Colonic mucosa (tissue), 4 donors: ENCODE measurements at regions not wholly inside any gene's neighbourhood (a gene's known extent, or its start where the extent isn't known, plus 50 kb on each side); places are given as distances from the start of the nearest gene placed in this dataset.
A peak's percentile ranks its signal among the peaks of the same experiment; 100 is the strongest.

Experiments
- DNase-seq: peaks from one replicate; pipeline ENCODE4 v3.0.0-alpha.2; 2020
- H3K27ac ChIP-seq: fragments of 200-600 bp; one replicate; pipeline ENCODE4 v1.8.0; 2021
- H3K27me3 ChIP-seq: fragments of 200-600 bp; one replicate; pipeline ENCODE4 v1.8.0; 2021
- H3K36me3 ChIP-seq: fragments of 200-600 bp; one replicate; pipeline ENCODE4 v1.8.0; 2021
- H3K4me1 ChIP-seq: fragments of 200-600 bp; one replicate; pipeline ENCODE4 v1.8.0; 2021; ENCODE audit warnings: mild to moderate bottlenecking
- H3K4me3 ChIP-seq: fragments of 200-600 bp; one replicate; pipeline ENCODE4 v1.8.0; 2021
- H3K9ac ChIP-seq, 2 donors: one replicate each; pipeline ENCODE4 v1.7.0; 2013; ENCODE audit warnings: control low read depth in 2 of 2, low read depth in 2 of 2, low read length in 2 of 2
- H3K9me3 ChIP-seq: fragments of 200-600 bp; one replicate; pipeline ENCODE4 v1.8.0; 2021
- intact Hi-C: fragments of 100-400 bp; cut with DNase I; formaldehyde crosslinking; loops from one replicate; pipeline ENCODE4 v1.14.1; 2022
- TF ChIP-seq, protein P1 (sequence below): fragments of 200-600 bp; IDR thresholded peaks from one replicate; pipeline ENCODE4 v1.8.0; 2022; ENCODE audit warnings: antibody characterized with exemption, mild to moderate bottlenecking
- donor health status: healthy.
- donor health status: DM: no; HTN: no; CAD: no.
- donor health status: DM: no; HTN: no; CAD: no.

DNA sequence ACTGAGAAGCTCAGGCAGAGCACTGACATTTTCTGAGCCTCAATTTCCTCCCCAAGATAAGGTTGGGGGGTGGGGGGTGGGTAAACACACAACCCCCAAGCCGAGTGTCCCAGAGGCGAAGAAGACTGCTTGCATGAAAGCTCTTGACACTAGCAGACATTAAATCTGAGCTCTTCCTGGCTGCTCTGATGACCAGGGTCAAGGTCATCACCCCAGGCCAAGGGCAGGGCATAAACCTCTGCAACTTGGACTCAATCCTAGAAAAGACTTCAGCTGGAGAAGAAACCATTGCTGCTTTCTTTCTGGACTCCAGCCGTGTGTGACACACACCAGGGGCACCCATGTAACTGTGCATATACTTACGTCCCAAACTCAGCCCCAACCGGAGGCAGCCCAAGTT lies 109.0 kb downstream of the BANF2 start:
- Histone ChIP-seq H3K27ac (peak overlapping the region; percentile 17), H3K4me1 (peaks cover 5% of the 10 kb centered on the region)
- intact Hi-C loops = no loop called here

DNA sequence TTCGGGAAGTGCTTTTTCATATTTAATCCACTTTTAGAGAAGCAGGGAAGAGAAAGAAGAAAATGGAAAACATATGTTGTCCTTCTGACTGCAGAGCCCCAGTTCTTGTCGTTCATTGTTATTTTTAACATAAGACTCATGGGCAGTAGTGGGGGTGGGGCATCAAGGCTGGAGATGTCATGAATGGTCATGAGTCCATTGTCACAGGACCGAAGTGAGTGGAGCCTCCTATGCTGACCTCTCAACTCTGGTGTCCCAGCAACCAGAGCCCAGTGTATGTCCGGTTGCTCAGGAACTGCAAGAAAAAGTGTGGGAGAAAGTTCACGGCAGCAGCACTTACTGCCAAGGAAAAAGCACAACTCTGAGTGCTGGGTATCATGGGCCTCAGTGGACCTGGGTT lies 108.6 kb downstream of the BANF2 start:
- peak; percentile 52 for DNase-seq
- peaks cover 5% of the 10 kb centered on the region for H3K4me1 ChIP-seq
- H3K27me3 ChIP-seq = no peaks in the 10 kb centered on the region
- intact Hi-C loops = no loop called here
- H3K9me3 ChIP-seq = no peaks in the 10 kb centered on the region
- H3K36me3 ChIP-seq = no peaks in the 10 kb centered on the region
- H3K4me3 ChIP-seq = no peak overlapping the region
- TF ChIP-seq, protein P1, sequence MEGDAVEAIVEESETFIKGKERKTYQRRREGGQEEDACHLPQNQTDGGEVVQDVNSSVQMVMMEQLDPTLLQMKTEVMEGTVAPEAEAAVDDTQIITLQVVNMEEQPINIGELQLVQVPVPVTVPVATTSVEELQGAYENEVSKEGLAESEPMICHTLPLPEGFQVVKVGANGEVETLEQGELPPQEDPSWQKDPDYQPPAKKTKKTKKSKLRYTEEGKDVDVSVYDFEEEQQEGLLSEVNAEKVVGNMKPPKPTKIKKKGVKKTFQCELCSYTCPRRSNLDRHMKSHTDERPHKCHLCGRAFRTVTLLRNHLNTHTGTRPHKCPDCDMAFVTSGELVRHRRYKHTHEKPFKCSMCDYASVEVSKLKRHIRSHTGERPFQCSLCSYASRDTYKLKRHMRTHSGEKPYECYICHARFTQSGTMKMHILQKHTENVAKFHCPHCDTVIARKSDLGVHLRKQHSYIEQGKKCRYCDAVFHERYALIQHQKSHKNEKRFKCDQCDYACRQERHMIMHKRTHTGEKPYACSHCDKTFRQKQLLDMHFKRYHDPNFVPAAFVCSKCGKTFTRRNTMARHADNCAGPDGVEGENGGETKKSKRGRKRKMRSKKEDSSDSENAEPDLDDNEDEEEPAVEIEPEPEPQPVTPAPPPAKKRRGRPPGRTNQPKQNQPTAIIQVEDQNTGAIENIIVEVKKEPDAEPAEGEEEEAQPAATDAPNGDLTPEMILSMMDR = no peak
- H3K9ac ChIP-seq = no peak overlapping the region
- peak overlapping the region; percentile 17 for H3K27ac ChIP-seq

More for the DNA sequence above, 109.0 kb downstream of the BANF2 start:
- Histone ChIP-seq H3K9ac (no peak overlapping the region), H3K4me3 (no peak overlapping the region), H3K27me3 (no peaks in the 10 kb centered on the region), H3K9me3 (no peaks in the 10 kb centered on the region), H3K36me3 (no peaks in the 10 kb centered on the region)
- TF ChIP-seq, protein P1 = no peak
- DNase-seq = no peak

- Histone ChIP-seq H3K9me3 (no peaks in the 10 kb centered on the region), H3K36me3 (no peaks in the 10 kb centered on the region), H3K27ac (no peak overlapping the region), H3K9ac (no peak overlapping the region), H3K4me1 (peaks cover 5% of the 10 kb centered on the region), H3K27me3 (no peaks in the 10 kb centered on the region), H3K4me3 (no peak overlapping the region)
- DNase-seq = no peak
- intact Hi-C loops = no loop called here
- TF ChIP-seq, protein P1 = no peak
Observed at GRCh38 chr20:17807651-17808050, 107.9 kb downstream of the BANF2 start.

- H3K27ac ChIP-seq = peak overlapping the region; percentile 47
- peak overlapping the region in 1 of 2 donors; percentile 45 for H3K9ac ChIP-seq
- TF ChIP-seq, protein P1 = no peak
- no peaks in the 10 kb centered on the region for H3K9me3 ChIP-seq
- intact Hi-C loops = no loop called here
- H3K4me1 ChIP-seq = peaks cover 5% of the 10 kb centered on the region
- DNase-seq = peak; percentile 46
- no peaks in the 10 kb centered on the region for H3K36me3 ChIP-seq
- no peak overlapping the region for H3K4me3 ChIP-seq
- H3K27me3 ChIP-seq = no peaks in the 10 kb centered on the region
Observed at GRCh38 chr20:17806739-17807441, 107.1 kb downstream of the BANF2 start.

DNA sequence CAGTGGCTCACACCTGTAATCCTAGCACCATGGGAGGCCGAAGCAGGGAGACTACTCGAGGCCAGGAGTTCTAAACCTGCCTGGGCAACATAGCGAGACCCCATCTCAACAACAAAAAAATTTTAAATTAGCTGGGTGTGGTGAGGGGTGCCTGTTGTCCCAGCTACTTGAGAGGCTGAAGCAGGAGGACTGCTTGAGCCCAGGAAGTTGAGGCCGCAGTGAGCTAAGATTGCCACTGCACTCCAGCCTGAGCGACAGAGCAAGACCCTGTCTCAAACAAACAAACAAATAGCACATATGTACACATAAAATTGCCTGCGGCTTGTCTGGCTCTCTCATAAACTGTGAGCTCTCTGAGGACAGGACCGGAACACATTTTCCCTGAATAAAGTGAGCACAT lies 106.3 kb downstream of the BANF2 start:
- no peak for DNase-seq
- Histone ChIP-seq H3K4me1 (peaks cover 5% of the 10 kb centered on the region), H3K36me3 (no peaks in the 10 kb centered on the region), H3K9me3 (no peaks in the 10 kb centered on the region), H3K4me3 (no peak overlapping the region), H3K27ac (peak overlapping the region; percentile 47), H3K9ac (no peak overlapping the region), H3K27me3 (no peaks in the 10 kb centered on the region)
- TF ChIP-seq, protein P1 = no peak
- intact Hi-C loops = no loop called here
